ENCODE measurements at regions not wholly inside any gene's neighbourhood (a gene's known extent, or its start where the extent isn't known, plus 50 kb on each side); places are given as distances from the start of the nearest gene placed in this dataset.
A peak's percentile ranks its signal among the peaks of the same experiment; 100 is the strongest.
"Not testable (repeated sequence)": the region's sequence is repeated elsewhere in the genome, so short reads cannot be mapped to it uniquely, and the experiment has no call there.

DNA sequence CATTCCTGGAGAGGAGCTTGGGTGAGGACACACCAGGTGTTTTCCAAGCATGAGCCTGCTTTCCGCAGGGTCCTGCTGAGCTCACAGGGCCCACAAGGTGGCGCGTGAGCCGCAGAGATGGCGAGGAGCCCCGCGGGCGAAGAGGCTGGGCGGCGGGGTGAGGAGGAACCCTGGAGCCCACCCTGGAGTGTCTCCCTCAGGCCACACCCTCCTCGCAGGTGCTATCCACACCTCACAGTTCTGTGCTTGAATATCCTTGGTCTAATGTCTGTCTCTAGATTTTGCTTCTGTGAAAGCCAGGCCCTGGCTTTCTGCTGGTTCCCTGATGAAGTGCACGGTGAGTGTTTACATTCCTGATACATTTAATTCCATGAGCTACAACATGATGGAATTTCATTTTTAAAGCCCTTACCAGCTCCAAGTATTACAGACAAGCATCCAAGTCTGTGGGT, 433.6 kb downstream of the ACTR3B start:
- DNase-seq (ENCODE audit: low read depth): no peak
- TF ChIP-seq, protein P1, sequence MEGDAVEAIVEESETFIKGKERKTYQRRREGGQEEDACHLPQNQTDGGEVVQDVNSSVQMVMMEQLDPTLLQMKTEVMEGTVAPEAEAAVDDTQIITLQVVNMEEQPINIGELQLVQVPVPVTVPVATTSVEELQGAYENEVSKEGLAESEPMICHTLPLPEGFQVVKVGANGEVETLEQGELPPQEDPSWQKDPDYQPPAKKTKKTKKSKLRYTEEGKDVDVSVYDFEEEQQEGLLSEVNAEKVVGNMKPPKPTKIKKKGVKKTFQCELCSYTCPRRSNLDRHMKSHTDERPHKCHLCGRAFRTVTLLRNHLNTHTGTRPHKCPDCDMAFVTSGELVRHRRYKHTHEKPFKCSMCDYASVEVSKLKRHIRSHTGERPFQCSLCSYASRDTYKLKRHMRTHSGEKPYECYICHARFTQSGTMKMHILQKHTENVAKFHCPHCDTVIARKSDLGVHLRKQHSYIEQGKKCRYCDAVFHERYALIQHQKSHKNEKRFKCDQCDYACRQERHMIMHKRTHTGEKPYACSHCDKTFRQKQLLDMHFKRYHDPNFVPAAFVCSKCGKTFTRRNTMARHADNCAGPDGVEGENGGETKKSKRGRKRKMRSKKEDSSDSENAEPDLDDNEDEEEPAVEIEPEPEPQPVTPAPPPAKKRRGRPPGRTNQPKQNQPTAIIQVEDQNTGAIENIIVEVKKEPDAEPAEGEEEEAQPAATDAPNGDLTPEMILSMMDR (conservative IDR thresholded peaks at IDR 0.05; ENCODE audit: low read depth, low read length): peak; percentile 16
- H3K4me3 ChIP-seq (ENCODE audit: low read depth, low read length): no peak overlapping the region

DNA sequence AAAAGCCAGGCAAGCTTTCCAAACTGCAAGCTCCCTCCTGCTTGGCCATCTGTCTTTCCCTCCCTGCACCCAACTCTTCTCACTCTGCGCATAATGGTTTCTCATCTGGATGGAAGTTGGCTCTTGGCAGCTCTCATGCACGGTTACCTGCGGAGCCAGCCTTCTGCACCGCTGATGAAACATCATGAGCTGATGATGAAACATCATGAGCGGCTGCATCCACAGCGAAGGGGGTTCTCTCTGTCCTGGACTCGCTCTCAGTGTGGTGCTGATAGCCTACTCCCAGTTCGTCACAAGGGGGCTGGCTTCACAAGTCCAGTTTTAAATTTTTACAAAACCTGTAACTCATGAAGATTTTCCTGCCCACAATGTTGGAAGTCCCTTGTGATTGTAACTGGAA, 457.5 kb downstream of the ACTR3B start:
- TF ChIP-seq, protein P1 (conservative IDR thresholded peaks at IDR 0.05; ENCODE audit: low read depth, low read length): no peak
- DNase-seq (ENCODE audit: low read depth): no peak
- no peak overlapping the region for H3K4me3 ChIP-seq (ENCODE audit: low read depth, low read length)

DNA sequence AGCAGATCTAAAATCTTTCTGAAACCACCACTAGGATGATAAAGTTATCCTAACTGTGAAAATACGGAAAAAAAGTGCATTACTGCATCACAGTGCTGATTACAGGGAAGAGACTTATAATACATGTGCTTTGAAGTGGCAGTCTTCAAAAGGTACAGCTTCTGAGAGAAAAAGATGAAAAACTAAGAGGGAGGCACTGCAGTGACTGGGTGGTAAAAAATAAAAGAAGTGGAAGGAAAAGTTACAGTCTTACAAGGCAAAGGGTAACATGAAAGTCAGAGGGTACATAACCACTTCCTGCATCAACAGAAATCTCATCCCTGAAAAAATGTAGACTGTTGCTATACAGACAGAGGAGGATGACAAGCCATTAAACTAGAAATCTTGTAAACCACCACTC, 465.3 kb downstream of the ACTR3B start:
- TF ChIP-seq, protein P1 (conservative IDR thresholded peaks at IDR 0.05; ENCODE audit: low read depth, low read length): no peak
- DNase-seq (ENCODE audit: low read depth): no peak
- no peak overlapping the region for H3K4me3 ChIP-seq (ENCODE audit: low read depth, low read length)

DNA sequence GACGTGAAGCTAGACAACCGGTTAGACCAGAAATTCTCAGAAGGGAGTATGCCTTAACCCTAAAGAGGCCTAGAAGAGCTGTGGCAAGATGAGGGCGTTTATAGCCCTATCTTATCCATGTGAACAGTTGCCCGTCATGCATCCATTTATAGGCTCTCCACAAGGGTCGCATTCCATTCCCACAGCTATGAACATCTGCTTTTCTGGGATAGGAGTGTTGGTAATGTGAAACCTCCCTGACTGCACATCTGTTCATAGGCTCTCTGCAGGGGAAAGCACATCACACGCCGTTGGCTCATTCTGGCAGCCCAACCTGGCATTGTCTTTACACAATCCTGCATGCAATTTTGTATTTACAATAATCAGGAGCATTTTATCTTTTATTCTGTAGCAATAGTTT, 485.6 kb downstream of the ACTR3B start:
- not testable (repeated sequence) for H3K4me3 ChIP-seq (ENCODE audit: low read depth, low read length); DNase-seq (ENCODE audit: low read depth)

DNA sequence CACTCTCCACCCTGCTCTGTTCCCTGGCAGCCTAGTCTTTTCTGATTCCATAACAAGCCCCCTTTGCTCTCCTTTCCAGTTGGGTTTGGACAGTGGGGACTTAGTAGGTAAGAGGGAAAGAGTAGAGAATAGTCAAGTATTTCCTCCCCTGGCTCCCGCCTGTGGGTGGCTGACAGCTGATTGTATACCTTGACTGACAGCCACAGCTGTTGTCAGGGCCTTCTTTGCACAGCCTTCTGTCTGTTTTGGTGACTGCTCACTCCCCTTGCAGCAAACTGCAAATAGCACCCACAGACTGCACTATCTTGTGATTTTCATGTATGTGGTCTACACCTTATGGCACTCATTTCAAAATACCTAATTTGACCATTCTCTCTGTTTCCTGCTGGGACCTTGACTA, 486.3 kb downstream of the ACTR3B start:
- H3K4me3 ChIP-seq (ENCODE audit: low read depth, low read length): no peak overlapping the region
- DNase-seq (ENCODE audit: low read depth): no peak
- TF ChIP-seq, protein P1 (conservative IDR thresholded peaks at IDR 0.05; ENCODE audit: low read depth, low read length): no peak

DNA sequence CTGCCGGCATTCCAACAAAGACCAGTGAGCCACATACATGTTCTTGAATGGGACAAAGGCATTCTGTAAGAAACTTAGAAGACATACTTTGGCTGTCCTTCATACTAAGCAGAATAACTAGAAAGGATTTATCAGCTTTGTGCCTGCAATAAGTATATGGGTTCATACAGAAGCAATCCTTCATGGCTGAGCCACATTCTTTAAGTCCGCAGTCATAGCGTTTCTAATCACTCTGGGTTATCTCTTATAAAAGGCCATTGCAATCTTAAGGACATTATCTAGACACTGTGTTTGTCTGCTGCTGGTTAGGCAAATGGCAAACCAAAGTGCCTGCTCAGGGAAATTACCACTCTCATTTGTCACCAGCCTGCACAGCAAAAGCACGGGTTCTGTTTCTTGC, 488.4 kb downstream of the ACTR3B start:
- no peak overlapping the region for H3K4me3 ChIP-seq (ENCODE audit: low read depth, low read length)
- no peak for DNase-seq (ENCODE audit: low read depth)
- TF ChIP-seq, protein P1 (conservative IDR thresholded peaks at IDR 0.05; ENCODE audit: low read depth, low read length): no peak

DNA sequence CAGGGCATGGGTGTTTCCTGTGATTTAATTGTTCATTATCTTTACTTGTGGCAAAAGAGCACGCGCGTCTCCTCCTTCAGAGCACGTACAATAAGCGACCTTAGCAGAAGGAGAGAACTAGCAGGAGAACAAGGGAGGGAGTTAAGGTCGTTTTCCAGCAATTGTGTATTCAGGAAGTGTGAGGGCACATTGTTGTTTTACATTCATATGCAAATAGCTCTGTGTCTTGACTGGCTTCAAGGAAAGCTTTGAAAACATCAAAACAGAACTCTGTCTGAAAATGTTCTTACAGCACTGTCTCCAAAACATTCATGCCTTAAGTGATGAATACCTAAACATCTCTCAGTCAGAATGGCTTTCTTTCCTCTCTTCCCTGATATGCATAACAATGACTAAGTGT, 499.1 kb downstream of the ACTR3B start:
- no peak overlapping the region for H3K4me3 ChIP-seq (ENCODE audit: low read depth, low read length)
- no peak for DNase-seq (ENCODE audit: low read depth)
- TF ChIP-seq, protein P1 (conservative IDR thresholded peaks at IDR 0.05; ENCODE audit: low read depth, low read length): no peak

DNA sequence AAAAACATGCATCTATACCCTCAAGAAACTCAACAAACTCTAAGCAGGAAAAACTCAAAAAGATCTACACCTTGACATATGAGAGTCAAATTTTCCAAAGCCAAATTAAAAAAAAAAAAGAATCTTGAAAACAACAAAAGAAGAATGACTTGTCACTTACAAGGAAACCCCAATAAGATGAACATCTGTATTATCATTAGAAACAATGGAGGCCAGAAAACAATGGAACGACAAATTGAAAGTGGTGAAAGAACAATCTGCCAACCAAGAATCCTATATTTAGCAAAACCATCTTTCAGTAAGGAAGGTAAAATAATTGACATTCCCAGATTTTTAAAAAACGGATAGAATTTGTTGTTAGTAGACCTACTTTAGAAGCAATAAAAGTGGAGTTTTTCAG, 516.8 kb downstream of the ACTR3B start:
- TF ChIP-seq, protein P1 (conservative IDR thresholded peaks at IDR 0.05; ENCODE audit: low read depth, low read length): no peak
- DNase-seq (ENCODE audit: low read depth): no peak
- H3K4me3 ChIP-seq (ENCODE audit: low read depth, low read length): no peak overlapping the region
